Hepatocyte (in vitro differentiated cells): ENCODE measurements at regions not wholly inside any gene's neighbourhood (a gene's known extent, or its start where the extent isn't known, plus 50 kb on each side); places are given as distances from the start of the nearest gene placed in this dataset.

Experiments used
- DNase-seq: peaks from one replicate; pipeline ENCODE4 v3.0.0-alpha.2; 2016; ENCODE audit warnings: low spot score
- H2AFZ ChIP-seq: fragments of 200-600 bp; sonication (generic); 2 replicates; pipeline ENCODE4 v1.6.0; 2016; ENCODE audit warnings: antibody characterized with exemption, mild to moderate bottlenecking
- H3K27ac ChIP-seq: fragments of 200-600 bp; sonication (generic); 2 replicates; pipeline ENCODE4 v1.5.1; 2016; ENCODE audit warnings: mild to moderate bottlenecking
- H3K27me3 ChIP-seq: fragments of 200-600 bp; sonication (generic); 2 replicates; pipeline ENCODE4 v1.6.1; 2016
- H3K36me3 ChIP-seq: fragments of 200-600 bp; sonication (generic); replicated peaks from 2 replicates; pipeline ENCODE4 v1.5.1; 2016; ENCODE audit warnings: low read depth; ENCODE audit not compliant: insufficient read depth
- H3K4me1 ChIP-seq: fragments of 200-600 bp; sonication (generic); 2 replicates; pipeline ENCODE4 v1.5.1; 2016; ENCODE audit warnings: mild to moderate bottlenecking, moderate library complexity; ENCODE audit not compliant: insufficient read depth
- H3K4me2 ChIP-seq: fragments of 200-600 bp; sonication (generic); 2 replicates; pipeline ENCODE4 v1.6.0; 2016
- H3K4me3 ChIP-seq: fragments of 200-600 bp; sonication (generic); 2 replicates; pipeline ENCODE4 v1.5.1; 2016; ENCODE audit warnings: mild to moderate bottlenecking
- H3K79me2 ChIP-seq: fragments of 200-600 bp; sonication (generic); 2 replicates; pipeline ENCODE4 v1.6.0; 2017; ENCODE audit warnings: mild to moderate bottlenecking
- H3K9me2 ChIP-seq: fragments of 200-600 bp; sonication (generic); replicated peaks from 2 replicates; pipeline ENCODE4 v1.6.0; 2017; ENCODE audit warnings: mild to moderate bottlenecking; ENCODE audit not compliant: insufficient read depth
- H3K9me3 ChIP-seq: fragments of 200-600 bp; sonication (generic); 2 replicates; pipeline ENCODE4 v1.5.1; 2016; ENCODE audit warnings: low read depth, mild to moderate bottlenecking
- H4K20me1 ChIP-seq: fragments of 200-600 bp; sonication (generic); 2 replicates; pipeline ENCODE4 v1.6.0; 2016; ENCODE audit warnings: mild to moderate bottlenecking; ENCODE audit not compliant: insufficient read depth, poor library complexity, severe bottlenecking
- EZH2 ChIP-seq: fragments of 200-600 bp; sonication (generic); IDR thresholded peaks from 2 replicates; pipeline ENCODE4 v1.6.1; 2016; ENCODE audit warnings: antibody characterized with exemption, mild to moderate bottlenecking, borderline replicate concordance
- EZH2phosphoT487 ChIP-seq: fragments of 200-600 bp; sonication (generic); IDR thresholded peaks from one replicate; pipeline ENCODE4 v1.6.1; 2018; ENCODE audit warnings: antibody characterized with exemption, mild to moderate bottlenecking, low read depth, moderate library complexity; ENCODE audit not compliant: unreplicated experiment, severe bottlenecking
- WGBS: methylation state at CpG from one replicate; pipeline ENCODE4 v1.1.6; 2016; ENCODE audit warnings: low lambda C conversion rate; ENCODE audit errors: missing lambda C conversion rate; 5-methylcytosine and 5-hydroxymethylcytosine counted together
- TF ChIP-seq, protein P1 (sequence below): fragments of 200-600 bp; sonication (generic); IDR thresholded peaks from 2 replicates; pipeline ENCODE4 v1.5.1; 2016; ENCODE audit warnings: antibody characterized with exemption, mild to moderate bottlenecking; ENCODE audit not compliant: poor library complexity

GRCh38 chr22:49543876-49544275 is 283.8 kb downstream of the BRD1 start:
- Histone ChIP-seq H3K27ac (no peak overlapping the region), H3K9me2 (no peaks in the 10 kb centered on the region), H3K79me2 (no peaks in the 10 kb centered on the region), H3K36me3 (no peaks in the 10 kb centered on the region), H3K9me3 (no peaks in the 10 kb centered on the region), H3K4me3 (no peak overlapping the region), H3K4me1 (peaks cover 6% of the 10 kb centered on the region), H2AFZ (no peak overlapping the region), H3K27me3 (no peaks in the 10 kb centered on the region), H3K4me2 (no peak overlapping the region), H4K20me1 (no peaks in the 10 kb centered on the region)
- WGBS: 66% methylated on average over 10 of the region's 10 CpGs
- no peak for DNase-seq
- TF ChIP-seq EZH2 (no peak), EZH2phosphoT487 (no peak)
- TF ChIP-seq, protein P1, sequence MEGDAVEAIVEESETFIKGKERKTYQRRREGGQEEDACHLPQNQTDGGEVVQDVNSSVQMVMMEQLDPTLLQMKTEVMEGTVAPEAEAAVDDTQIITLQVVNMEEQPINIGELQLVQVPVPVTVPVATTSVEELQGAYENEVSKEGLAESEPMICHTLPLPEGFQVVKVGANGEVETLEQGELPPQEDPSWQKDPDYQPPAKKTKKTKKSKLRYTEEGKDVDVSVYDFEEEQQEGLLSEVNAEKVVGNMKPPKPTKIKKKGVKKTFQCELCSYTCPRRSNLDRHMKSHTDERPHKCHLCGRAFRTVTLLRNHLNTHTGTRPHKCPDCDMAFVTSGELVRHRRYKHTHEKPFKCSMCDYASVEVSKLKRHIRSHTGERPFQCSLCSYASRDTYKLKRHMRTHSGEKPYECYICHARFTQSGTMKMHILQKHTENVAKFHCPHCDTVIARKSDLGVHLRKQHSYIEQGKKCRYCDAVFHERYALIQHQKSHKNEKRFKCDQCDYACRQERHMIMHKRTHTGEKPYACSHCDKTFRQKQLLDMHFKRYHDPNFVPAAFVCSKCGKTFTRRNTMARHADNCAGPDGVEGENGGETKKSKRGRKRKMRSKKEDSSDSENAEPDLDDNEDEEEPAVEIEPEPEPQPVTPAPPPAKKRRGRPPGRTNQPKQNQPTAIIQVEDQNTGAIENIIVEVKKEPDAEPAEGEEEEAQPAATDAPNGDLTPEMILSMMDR: no peak

DNA sequence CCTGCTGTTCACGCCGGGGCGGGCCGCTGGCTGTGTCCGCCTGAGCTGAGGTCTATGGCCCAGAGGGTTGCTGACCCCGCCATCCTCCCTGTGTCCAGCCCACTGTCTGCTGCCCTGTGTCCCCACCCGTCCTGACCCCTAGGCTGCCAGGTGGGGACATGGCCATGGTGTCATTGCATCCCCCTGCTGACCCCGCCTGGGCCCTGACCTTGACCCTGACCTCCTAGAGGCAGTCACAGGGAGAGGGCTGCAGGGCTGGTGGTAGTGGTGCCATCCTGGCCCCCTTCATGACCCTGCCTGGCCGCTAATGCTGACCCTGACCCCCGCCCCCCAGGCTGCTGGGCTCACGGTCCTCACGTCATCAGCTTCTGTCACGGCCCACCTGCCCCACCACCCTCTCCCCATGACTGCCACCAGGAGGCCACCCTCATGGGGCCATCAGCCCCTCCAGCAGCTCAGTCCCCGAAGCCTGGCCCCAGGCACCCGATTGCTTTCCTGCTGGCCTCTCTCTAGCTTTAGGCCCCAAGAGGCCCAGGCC is 285.9 kb downstream of the BRD1 start:
- Histone ChIP-seq H2AFZ (no peak overlapping the region), H3K27ac (no peak overlapping the region), H3K9me2 (no peaks in the 10 kb centered on the region), H3K36me3 (no peaks in the 10 kb centered on the region), H4K20me1 (no peaks in the 10 kb centered on the region), H3K4me3 (no peak overlapping the region), H3K79me2 (no peaks in the 10 kb centered on the region), H3K4me2 (no peak overlapping the region), H3K9me3 (no peaks in the 10 kb centered on the region), H3K27me3 (no peaks in the 10 kb centered on the region), H3K4me1 (no peaks in the 10 kb centered on the region)
- 98% methylated on average over 12 of the region's 15 CpGs for WGBS
- TF ChIP-seq EZH2phosphoT487 (no peak), EZH2 (no peak)
- TF ChIP-seq, protein P1: no peak
- no peak for DNase-seq

DNA sequence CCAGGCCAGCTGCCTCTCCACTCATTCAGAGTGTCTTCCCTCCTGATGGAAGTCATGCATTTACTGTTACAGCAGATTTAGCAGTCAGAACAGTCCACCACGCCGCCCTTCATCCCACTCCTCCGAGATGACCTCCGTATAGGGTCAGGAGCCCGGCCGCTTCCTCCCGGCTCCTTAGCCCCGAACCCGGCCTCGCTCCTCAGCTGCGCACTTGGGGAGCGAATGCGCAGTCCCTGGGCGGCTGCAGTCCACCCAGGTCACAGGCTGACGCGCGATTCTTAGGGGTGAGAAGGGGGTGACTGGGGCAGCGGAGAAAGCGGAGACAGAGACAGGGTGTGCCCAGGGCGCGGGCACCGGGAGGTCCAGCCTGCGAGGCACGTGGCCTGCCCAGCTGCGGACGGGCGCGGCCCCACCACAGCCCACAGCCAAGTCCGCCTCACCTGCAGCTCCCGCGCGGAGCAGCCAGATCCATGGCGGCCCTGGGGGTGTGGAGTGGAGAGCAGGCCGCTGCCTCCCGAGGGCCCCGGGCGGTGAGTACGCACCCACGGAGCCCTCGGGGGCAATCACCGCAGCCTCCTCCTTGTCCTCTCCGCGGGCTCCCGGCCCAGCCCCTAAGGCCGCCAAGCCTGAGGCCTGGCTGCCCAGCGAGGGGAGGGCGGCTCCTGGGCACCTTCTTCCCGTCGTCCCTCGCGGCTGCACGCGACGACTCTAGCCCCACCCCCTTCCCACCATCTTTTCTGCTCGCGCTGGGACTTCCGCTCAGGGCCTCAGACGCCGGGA is 286.6 kb downstream of the BRD1 start:
- Histone ChIP-seq H3K27me3 (no peaks in the 10 kb centered on the region), H3K4me1 (no peaks in the 10 kb centered on the region), H4K20me1 (no peaks in the 10 kb centered on the region), H3K9me3 (no peaks in the 10 kb centered on the region), H3K4me2 (no peak overlapping the region), H2AFZ (no peak overlapping the region), H3K79me2 (no peaks in the 10 kb centered on the region), H3K9me2 (no peaks in the 10 kb centered on the region), H3K27ac (no peak overlapping the region), H3K36me3 (no peaks in the 10 kb centered on the region), H3K4me3 (no peak overlapping the region)
- no peak for DNase-seq
- WGBS: 98% methylated on average over 38 of the region's 59 CpGs
- TF ChIP-seq, protein P1: no peak
- TF ChIP-seq EZH2 (no peak), EZH2phosphoT487 (no peak)
